ENCODE measurements at regions not wholly inside any gene's neighbourhood (a gene's known extent, or its start where the extent isn't known, plus 50 kb on each side); places are given as distances from the start of the nearest gene placed in this dataset.

- H3K27me3 ChIP-seq: no peaks in the 10 kb centered on the region
- WGBS: 86% methylated on average over 8 of the region's 8 CpGs
- H3K4me3 ChIP-seq: no peak overlapping the region
- peaks cover 5 to 19% (median 14%) of the 10 kb centered on the region in 4 donors for H3K4me1 ChIP-seq
- DNase-seq (ENCODE audit: extremely low spot score): no peak
- TF ChIP-seq POLR2A (IDR thresholded peaks at IDR 0.05; ENCODE audit: low read depth) (no peak), POLR2AphosphoS5 (IDR thresholded peaks at IDR 0.05) (no peak), EP300 (IDR thresholded peaks at IDR 0.05) (no peak), CTCF (IDR thresholded peaks at IDR 0.05) (no peak)
- H3K27ac ChIP-seq (replicated peaks in 1 of 4): no peak overlapping the region
- no peaks in the 10 kb centered on the region for H3K9me3 ChIP-seq
- intact Hi-C loops (cut with DNase I): no loop called here
- H3K36me3 ChIP-seq: no peaks in the 10 kb centered on the region
Observed at GRCh38 chr6:134532694-134533624, 215.0 kb upstream of the SGK1 start.

- no peaks in the 10 kb centered on the region for H3K27me3 ChIP-seq
- intact Hi-C loops (cut with DNase I): no loop called here
- DNase-seq (ENCODE audit: extremely low spot score): no peak
- H3K4me1 ChIP-seq: peaks cover 1 to 19% (median 11%) of the 10 kb centered on the region in 4 donors
- H3K36me3 ChIP-seq: no peaks in the 10 kb centered on the region
- no peak for TF ChIP-seq POLR2A (IDR thresholded peaks at IDR 0.05; ENCODE audit: low read depth)
- no peaks in the 10 kb centered on the region for H3K9me3 ChIP-seq
- no peak overlapping the region for H3K27ac ChIP-seq (replicated peaks in 1 of 4)
- no peak overlapping the region for H3K4me3 ChIP-seq
Observed at GRCh38 chr6:134531611-134532010, 213.7 kb upstream of the SGK1 start.

GRCh38 chr6:134531188-134531551, 213.3 kb upstream of the SGK1 start:
- DNase-seq (ENCODE audit: extremely low spot score): no peak
- no peak overlapping the region for H3K27ac ChIP-seq (replicated peaks in 1 of 4)
- no peaks in the 10 kb centered on the region for H3K9me3 ChIP-seq
- H3K4me1 ChIP-seq: peaks cover 0 to 19% (median 8%) of the 10 kb centered on the region in 4 donors
- no peak for TF ChIP-seq POLR2AphosphoS5 (IDR thresholded peaks at IDR 0.05)
- TF ChIP-seq POLR2A (IDR thresholded peaks at IDR 0.05; ENCODE audit: low read depth): no peak
- TF ChIP-seq CTCF (IDR thresholded peaks at IDR 0.05): no peak
- intact Hi-C loops (cut with DNase I): no loop called here
- no peaks in the 10 kb centered on the region for H3K36me3 ChIP-seq
- H3K27me3 ChIP-seq: no peaks in the 10 kb centered on the region
- WGBS: 99% methylated on average over 2 of the region's 2 CpGs
- no peak overlapping the region for H3K4me3 ChIP-seq

- H3K4me1 ChIP-seq: peaks cover 0 to 19% (median 2%) of the 10 kb centered on the region in 4 donors
- H3K27me3 ChIP-seq: no peaks in the 10 kb centered on the region
- no peaks in the 10 kb centered on the region for H3K9me3 ChIP-seq
- H3K36me3 ChIP-seq: no peaks in the 10 kb centered on the region
- intact Hi-C loops (cut with DNase I): no loop called here
- WGBS: 68% methylated on average over 4 of the region's 4 CpGs
- TF ChIP-seq CTCF (IDR thresholded peaks at IDR 0.05) (no peak), POLR2A (IDR thresholded peaks at IDR 0.05; ENCODE audit: low read depth) (no peak), POLR2AphosphoS5 (IDR thresholded peaks at IDR 0.05) (no peak), EP300 (IDR thresholded peaks at IDR 0.05) (no peak)
- no peak overlapping the region for H3K27ac ChIP-seq (replicated peaks in 1 of 4)
- H3K4me3 ChIP-seq: no peak overlapping the region
- DNase-seq (ENCODE audit: extremely low spot score): no peak
Observed at GRCh38 chr6:134529921-134530320, 212.0 kb upstream of the SGK1 start.

GRCh38 chr6:134529305-134529704, 211.4 kb upstream of the SGK1 start:
- Histone ChIP-seq H3K27me3 (no peaks in the 10 kb centered on the region), H3K4me1 (peaks cover 0 to 19% (median 2%) of the 10 kb centered on the region in 4 donors), H3K9me3 (no peaks in the 10 kb centered on the region), H3K4me3 (no peak overlapping the region), H3K36me3 (no peaks in the 10 kb centered on the region), H3K27ac (replicated peaks in 1 of 4) (no peak overlapping the region)
- no peak for DNase-seq (ENCODE audit: extremely low spot score)
- intact Hi-C loops (cut with DNase I): no loop called here
- no peak for TF ChIP-seq EP300 (IDR thresholded peaks at IDR 0.05)
- no peak for TF ChIP-seq POLR2AphosphoS5 (IDR thresholded peaks at IDR 0.05)
- no peak for TF ChIP-seq POLR2A (IDR thresholded peaks at IDR 0.05; ENCODE audit: low read depth)
- TF ChIP-seq CTCF (IDR thresholded peaks at IDR 0.05): no peak

All from esophagus muscularis mucosa (tissue), 4 donors.